Posterior cingulate gyrus (tissue), 11 donors: ENCODE measurements at regions not wholly inside any gene's neighbourhood (a gene's known extent, or its start where the extent isn't known, plus 50 kb on each side); places are given as distances from the start of the nearest gene placed in this dataset.

ENCODE experiments used
- DNase-seq, 10 donors: peaks; one replicate each; pipeline versions ENCODE4 v3.0.0 to v3.0.0-alpha.2; 2020 to 2021; ENCODE audit warnings: mixed read lengths in 3 of 10
- intact Hi-C: fragments of 100-400 bp; cut with DNase I; formaldehyde crosslinking; loops from one replicate; pipeline ENCODE4 v1.15.1; 2023

DNA sequence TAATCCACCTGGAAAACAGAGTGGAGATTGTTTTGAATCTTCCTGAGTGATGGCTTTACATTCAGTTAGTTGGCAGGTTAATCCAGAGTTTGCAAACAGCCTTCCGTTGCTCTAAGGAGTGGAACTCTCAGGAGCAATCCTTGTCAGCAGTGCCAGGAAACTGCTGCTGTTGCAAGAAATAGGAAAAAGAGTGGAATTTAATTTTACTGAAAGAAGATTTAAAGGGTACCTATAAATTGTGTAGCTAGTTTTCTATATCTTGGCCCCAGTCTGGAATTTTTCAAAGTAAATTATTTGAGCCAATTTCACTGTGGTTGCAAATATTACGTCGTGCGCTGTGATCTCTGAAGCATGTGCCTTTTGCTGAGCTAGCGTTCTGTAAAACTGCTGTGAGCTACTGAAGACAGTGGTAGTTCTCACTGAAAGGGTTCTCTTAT is 55.5 kb upstream of the SLC5A12 start:
- intact Hi-C loops: no loop called here

DNA sequence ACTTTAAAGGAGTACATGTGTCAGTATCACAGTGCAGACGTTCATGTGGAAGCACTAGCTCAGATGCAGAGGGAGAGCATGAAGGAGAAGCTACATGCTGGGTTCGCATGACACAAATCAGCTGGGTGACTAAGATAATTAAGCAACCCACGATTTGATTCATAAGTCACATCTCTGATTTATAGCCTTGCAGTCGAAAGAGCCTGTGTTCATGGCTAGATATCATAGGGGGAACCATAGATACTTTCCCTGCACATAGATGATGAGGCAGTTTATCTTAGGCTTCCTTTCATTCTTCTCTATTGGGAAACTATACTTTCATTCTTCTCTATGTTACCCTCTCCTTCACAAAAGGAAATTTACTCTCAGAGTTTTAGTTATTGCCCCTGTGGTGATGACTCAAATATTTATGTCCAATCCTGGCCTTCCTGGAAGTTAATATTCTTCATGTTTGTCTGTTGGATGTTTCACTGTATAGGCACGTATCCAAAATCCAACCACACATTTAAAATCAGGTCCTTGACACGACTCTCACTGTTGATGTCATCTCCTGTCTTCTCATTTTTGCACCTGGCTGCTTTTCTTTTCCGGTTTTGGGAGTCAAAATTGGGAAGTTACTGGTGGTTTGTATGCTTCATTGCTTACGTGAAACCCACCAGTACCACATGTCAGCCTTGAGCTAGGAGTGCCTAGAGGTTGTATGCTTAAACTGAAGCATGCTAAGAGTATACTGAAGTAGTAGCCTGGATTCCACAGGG is 56.3 kb upstream of the SLC5A12 start:
- intact Hi-C loops: no loop called here
- no peak for DNase-seq

More for the DNA sequence above, 55.5 kb upstream of the SLC5A12 start:
- no peak for DNase-seq

- DNase-seq: no peak
- intact Hi-C loops: no loop called here
Measured at GRCh38 chr11:26779074-26779865, 57.4 kb upstream of the SLC5A12 start.

GRCh38 chr11:26780376-26781085 is 58.7 kb upstream of the SLC5A12 start:
- intact Hi-C loops: no loop called here
- DNase-seq: no peak

DNA sequence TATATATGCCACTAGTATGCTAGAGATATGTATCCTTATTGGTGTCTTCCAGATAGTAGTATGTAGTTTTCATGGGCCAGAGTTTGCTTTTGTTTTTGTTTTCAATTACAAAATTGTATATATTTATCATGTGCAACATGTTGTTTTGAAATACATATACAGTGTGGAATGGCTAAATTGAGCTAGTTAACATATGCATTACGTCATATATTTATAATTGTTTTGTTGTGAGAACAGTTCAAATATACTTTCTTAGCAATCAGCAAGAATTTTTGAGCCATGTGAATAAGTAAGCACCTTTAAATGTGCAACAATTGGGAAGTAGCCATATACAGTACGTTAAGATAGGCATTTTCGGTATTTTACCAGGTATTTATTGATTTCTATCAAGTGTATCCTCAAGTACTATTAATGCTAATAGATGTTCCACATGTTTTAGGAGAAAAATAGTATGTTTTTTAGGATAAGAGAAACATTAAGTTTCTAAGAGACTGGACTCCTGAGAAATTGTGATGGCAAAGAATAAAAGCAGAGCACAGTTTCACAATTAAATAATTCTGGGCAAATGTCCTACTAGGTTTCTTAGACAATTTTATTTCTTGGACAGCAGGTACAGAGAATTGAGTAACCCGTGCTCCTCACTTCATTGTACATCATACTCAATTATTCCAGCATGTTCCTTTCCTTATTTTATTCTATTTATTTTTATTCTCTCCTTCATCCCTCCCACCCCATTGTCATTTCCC is 60.5 kb upstream of the SLC5A12 start:
- intact Hi-C loops: no loop called here
- no peak for DNase-seq

GRCh38 chr11:26783997-26784396 is 62.1 kb upstream of the SLC5A12 start:
- intact Hi-C loops: no loop called here
- DNase-seq: no peak

DNA sequence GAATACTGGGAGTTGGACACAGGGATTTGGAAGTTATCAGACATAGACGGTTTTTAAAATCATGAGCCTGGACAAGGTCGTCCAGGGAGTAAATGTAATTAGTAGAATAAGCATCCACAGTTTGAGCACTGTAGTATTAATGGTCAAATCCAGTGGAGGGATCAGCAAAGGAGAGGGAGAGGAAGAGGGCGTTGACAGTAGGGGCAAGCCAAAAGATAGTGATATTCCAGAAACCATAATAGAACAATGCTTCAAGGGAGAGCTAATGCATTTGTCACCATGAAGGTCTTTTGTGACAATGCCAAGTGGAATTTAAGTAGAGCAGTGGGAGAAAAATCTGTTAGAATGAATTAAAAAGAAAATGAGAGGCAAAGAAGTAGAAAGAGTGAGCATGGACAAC is 68.9 kb upstream of the SLC5A12 start:
- no peak for DNase-seq
- intact Hi-C loops: no loop called here

GRCh38 chr11:26792941-26793340 is 71.1 kb upstream of the SLC5A12 start:
- DNase-seq: no peak
- intact Hi-C loops: no loop called here

DNA sequence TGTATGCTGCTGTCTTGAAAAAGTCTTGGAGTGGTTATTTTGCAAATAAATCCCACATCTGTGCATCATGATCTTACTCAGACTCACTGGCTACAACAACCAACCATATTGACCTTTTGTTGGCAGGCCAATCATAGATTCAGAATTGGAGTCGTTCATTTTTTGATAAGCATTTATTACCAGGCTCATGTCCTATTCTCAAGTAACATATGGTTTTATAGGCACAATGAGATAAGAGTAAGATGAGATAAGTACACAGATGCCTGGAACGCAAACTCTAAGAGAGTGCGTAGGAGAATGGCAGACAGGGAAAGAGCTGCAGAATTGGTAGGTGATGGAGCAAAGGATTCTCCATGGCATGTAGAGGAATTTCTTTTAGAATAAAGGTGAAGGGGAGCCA is 71.6 kb upstream of the SLC5A12 start:
- DNase-seq: no peak
- intact Hi-C loops: no loop called here

- intact Hi-C loops: no loop called here
- DNase-seq: no peak
Measured at GRCh38 chr11:26801601-26802000, 79.7 kb upstream of the SLC5A12 start.

DNA sequence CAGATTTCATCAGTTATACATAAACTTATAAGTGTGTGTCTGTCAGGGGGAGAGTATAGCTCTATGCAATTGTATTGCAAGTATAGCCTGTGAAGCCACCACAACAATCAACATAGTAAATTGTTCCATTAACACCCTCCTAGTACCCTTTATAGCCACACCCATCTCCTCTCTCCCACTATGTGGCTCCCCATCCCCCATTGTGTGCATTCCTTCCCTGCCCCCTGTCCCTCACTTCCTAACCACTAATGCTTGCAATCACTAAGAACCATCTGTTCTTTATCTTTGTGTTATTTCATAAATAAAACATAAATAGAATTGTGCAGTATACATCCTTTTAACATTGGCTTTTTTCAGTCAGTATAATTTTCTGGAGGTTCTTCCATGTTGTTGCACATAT is 83.1 kb upstream of the SLC5A12 start:
- no peak for DNase-seq
- intact Hi-C loops: no loop called here

- intact Hi-C loops: no loop called here
- no peak for DNase-seq
Measured at GRCh38 chr11:26806219-26806618, 84.4 kb upstream of the SLC5A12 start.

GRCh38 chr11:26820739-26821138 is 98.9 kb upstream of the SLC5A12 start:
- intact Hi-C loops: no loop called here
- no peak for DNase-seq

DNA sequence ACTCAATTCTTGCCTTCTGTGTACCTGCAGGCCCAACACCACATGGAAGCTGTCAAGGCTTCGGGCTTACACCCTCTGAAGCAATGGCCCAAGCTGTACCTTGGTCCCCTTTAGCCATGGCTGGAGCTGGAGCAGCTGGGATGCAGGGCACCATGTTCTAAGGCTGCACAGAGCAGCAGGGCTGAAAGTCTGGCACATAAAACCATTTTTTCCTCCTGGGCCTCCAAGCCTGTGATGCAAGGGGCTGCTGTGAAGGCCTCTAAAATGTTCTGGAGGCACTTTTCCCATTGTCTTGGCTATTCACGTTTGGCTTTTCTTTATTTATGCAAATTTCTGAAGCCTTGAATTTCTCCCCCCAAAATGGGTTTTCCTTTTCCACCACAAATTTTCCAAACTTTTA is 102.1 kb upstream of the SLC5A12 start:
- intact Hi-C loops: no loop called here

DNA sequence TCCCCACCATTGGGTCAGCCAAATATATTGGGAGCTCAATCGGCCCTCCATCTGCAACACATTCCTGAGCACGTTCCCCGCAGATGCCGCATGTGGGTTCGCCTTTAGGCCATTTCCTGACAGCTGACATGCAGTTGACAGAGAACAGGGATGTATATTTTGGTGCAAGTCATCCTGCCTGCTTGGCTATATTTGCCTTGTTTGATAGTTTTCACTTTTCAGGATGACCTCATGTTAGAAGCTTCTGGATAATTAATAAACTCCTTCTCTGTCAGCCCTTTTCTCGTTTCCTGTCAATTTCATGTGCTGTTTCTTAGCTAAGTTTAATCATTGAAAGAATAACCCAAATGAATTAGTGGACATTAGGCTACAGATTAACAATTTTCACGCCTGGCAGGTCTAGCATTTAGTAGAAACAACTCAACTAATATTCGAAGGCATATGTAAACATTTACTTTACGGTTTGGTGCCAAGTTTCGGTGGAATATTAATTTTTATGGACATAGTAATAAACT is 105.8 kb upstream of the SLC5A12 start:
- DNase-seq: no peak
- intact Hi-C loops: no loop called here

More for the DNA sequence above, 102.1 kb upstream of the SLC5A12 start:
- DNase-seq: no peak

DNA sequence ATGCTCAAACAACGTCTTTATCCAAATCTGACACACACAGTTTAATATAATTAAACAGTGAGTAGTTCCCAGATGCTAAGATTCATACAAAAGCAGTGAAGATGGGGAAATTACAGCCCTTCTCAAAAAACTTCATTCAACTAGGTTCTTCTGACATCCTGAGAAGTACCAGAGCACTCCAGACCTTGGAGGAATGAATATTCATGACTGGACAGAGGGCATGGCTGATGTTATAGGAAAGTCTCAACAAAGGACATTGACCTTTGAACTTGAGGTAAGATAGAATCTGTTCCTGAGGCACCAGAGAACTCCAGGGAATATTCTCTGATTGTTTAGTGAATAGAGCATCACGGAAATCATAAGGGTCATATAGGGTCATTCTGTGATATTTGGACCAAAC is 106.4 kb upstream of the SLC5A12 start:
- no peak for DNase-seq
- intact Hi-C loops: no loop called here

GRCh38 chr11:26830218-26830617 is 108.4 kb upstream of the SLC5A12 start:
- no peak for DNase-seq
- intact Hi-C loops: no loop called here

DNA sequence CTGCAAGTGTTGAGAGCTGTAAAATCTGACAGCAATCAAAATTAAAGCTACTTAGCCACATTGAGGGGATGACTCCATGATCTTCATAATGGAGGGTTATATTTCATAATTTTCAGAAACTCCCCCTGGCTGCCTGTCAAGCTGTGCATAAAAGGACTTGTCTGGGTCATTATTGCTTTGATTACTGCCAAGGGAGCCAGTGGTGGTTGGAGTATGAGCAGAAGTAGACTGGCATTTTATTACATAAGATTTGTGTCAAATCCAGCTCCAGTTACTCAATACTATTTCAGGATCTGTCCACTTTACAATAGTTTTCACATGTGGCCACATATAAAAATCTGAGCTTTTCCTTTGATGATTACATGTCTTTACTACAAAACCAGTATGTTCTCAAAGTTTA is 108.9 kb upstream of the SLC5A12 start:
- DNase-seq: no peak
- intact Hi-C loops: no loop called here

DNA sequence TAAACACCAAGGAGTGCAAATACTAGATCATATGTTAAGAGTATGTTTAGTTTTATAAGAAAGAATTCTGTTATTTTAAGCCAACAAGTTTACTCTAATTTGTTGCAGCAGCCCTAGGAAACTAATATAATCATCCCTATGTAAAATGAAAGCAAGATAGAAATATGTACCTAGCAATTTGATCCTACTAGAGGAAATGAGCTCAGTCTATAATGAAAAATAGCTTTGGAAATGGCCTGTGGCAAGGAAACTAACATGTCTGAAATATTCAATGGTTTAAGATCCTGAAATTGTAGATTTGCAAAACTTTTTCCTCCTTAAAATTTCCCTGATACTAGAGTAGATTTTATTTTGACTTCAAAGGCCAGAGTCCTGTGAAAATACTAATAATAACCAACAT is 112.7 kb upstream of the SLC5A12 start:
- intact Hi-C loops: no loop called here

DNA sequence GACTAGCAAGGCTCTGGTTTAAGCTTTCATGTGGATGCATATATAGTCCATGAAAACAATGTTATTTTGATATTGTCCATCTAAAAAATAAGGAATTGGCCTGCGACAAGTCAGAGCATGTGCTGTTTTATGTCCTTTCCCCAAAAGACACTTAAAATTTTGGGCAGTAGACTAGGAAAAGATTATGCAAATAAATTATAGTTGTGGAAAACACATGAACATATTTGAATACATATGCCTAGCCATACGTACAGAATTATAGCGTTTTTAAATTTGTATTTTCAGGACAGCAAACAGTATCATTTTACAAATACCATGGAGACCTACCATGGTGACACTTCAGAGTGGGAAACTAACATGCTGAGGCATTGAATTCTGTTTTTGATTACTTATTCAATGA is 113.8 kb upstream of the SLC5A12 start:
- intact Hi-C loops: no loop called here
- no peak for DNase-seq

More for the DNA sequence above, 112.7 kb upstream of the SLC5A12 start:
- no peak for DNase-seq
